ENCODE measurements at regions not wholly inside any gene's neighbourhood (a gene's known extent, or its start where the extent isn't known, plus 50 kb on each side); places are given as distances from the start of the nearest gene placed in this dataset.

DNA sequence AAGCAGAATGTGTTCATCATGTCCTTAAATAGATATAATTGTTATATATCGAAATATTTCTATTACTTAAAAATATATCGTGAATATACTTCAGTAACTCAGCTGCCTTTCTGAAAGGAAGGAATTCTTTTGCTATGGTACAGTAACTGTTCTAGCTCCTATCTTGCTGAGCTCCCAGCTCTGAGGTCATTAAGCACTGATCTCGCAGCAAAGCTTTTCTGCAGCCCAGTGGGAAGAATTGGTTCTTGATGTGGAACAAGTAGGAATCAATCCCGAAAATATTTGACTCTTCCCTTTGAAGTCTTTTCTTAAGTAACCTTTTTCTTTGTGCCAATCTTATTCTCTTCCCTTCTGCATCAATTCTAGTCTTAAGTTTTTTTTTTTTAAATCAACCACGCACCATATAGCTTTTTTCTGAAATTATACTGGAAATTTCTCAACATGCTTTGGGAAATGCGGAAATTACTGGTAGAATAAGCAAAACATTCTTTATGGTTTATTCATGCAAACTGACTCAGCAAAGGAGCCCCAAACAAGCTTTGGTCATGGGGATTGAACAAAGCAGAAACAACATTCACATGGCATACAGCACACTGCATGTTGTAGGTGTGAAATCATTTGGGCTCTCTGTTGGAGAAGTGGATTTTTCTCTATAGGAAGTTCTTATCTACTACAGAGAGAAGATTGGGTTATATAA lies 428.9 kb upstream of the GNPDA2 start:
- TF ChIP-seq, protein P1, sequence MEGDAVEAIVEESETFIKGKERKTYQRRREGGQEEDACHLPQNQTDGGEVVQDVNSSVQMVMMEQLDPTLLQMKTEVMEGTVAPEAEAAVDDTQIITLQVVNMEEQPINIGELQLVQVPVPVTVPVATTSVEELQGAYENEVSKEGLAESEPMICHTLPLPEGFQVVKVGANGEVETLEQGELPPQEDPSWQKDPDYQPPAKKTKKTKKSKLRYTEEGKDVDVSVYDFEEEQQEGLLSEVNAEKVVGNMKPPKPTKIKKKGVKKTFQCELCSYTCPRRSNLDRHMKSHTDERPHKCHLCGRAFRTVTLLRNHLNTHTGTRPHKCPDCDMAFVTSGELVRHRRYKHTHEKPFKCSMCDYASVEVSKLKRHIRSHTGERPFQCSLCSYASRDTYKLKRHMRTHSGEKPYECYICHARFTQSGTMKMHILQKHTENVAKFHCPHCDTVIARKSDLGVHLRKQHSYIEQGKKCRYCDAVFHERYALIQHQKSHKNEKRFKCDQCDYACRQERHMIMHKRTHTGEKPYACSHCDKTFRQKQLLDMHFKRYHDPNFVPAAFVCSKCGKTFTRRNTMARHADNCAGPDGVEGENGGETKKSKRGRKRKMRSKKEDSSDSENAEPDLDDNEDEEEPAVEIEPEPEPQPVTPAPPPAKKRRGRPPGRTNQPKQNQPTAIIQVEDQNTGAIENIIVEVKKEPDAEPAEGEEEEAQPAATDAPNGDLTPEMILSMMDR (IDR thresholded peaks at IDR 0.05), result no peak
- TF ChIP-seq POLR2A (IDR thresholded peaks at IDR 0.05), result no peak

Data from stomach (tissue), 4 donors.